ENCODE measurements at regions not wholly inside any gene's neighbourhood (a gene's known extent, or its start where the extent isn't known, plus 50 kb on each side); places are given as distances from the start of the nearest gene placed in this dataset.

DNA sequence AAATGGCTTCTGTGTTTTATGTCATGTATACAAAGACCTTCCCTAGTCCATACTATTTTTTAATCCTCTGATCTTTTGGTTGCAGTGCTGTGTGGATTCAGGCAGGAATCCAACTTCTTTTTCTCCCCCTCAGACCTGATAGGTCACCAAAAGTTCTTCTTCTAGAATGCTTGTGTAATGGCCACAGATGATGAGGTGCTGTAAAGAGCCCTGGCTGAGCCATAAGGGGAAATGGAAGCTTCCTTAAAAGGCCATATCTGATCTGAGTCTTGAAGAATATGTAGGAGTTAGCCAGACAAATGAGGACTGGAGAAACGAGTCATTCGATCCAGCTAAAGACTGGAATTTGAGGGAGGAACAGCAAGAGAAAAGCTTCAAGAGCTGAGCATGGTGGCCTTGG, 353.9 kb downstream of the PCNX1 start:
- no peak overlapping the region for H3K4me3 Mint-ChIP-seq
- no peak overlapping the region for H3K27ac Mint-ChIP-seq
- H3K9me3 Mint-ChIP-seq: peaks cover 7 to 22% (median 17%) of the 10 kb centered on the region in 6 donors
- peaks cover 4 to 10% (median 8%) of the 10 kb centered on the region in 3 donors for H3K36me3 Mint-ChIP-seq
- H3K4me1 Mint-ChIP-seq: no peaks in the 10 kb centered on the region
- DNase-seq: no peak
- H3K27me3 Mint-ChIP-seq (ENCODE audit: low read depth in 3 of 3): peaks cover 0 to 3% (median 2%) of the 10 kb centered on the region in 3 donors

DNA sequence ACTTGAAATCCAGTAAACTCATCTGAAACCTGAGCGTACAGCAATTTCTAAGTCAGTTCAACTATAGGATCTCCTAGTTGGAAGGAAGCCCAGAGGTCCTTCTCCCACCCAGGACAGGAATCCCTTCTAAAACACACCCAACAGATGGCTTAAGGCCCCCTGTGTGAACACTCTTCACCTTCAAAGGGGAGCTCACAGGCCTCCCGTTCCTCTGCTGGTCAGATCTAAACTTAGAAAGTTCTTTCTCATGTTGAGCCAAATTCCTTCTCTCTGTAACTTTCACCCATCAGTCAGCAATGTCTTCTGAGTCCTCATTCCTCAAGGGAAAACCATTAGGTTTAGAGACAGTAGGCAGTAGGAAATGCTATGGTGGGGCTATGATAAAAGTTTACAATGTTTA, 355.2 kb downstream of the PCNX1 start:
- DNase-seq: no peak
- Mint-ChIP-seq H3K36me3 (peaks cover 4 to 10% (median 8%) of the 10 kb centered on the region in 3 donors), H3K4me3 (no peak overlapping the region), H3K4me1 (peaks cover 4 to 7% of the 10 kb centered on the region in 2 donors), H3K27ac (no peak overlapping the region), H3K27me3 (ENCODE audit: low read depth in 3 of 3) (peaks cover 0 to 3% (median 1%) of the 10 kb centered on the region in 3 donors), H3K9me3 (peaks cover 7 to 21% (median 17%) of the 10 kb centered on the region in 6 donors)

DNA sequence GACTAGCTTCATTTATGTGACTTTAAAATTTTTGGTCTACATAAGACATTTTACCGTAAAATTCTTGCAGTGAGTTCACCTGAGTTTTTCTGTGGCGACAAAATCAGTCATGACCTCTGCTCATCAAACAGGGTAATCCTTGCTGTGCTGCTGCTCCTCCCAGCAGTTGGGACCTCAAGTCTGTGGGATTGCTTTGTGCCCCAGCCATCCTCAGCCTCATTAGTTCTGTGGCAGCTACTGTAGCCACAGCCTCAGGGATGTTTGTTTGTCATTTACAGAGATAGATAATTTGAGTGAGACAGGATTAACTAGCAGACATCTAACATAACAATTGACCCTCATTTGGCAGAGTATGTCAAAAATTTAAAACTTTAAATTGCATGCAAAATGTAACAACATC, 357.0 kb downstream of the PCNX1 start:
- Mint-ChIP-seq H3K36me3 (peaks cover 1 to 5% (median 5%) of the 10 kb centered on the region in 3 donors), H3K4me1 (peaks cover 7 to 12% of the 10 kb centered on the region in 2 donors), H3K9me3 (peaks cover under 1 to 10% (median 1%) of the 10 kb centered on the region in 6 donors), H3K4me3 (no peak overlapping the region), H3K27me3 (ENCODE audit: low read depth in 3 of 3) (peaks cover 0 to 1% (median 0%) of the 10 kb centered on the region in 3 donors), H3K27ac (no peak overlapping the region)
- DNase-seq: no peak

DNA sequence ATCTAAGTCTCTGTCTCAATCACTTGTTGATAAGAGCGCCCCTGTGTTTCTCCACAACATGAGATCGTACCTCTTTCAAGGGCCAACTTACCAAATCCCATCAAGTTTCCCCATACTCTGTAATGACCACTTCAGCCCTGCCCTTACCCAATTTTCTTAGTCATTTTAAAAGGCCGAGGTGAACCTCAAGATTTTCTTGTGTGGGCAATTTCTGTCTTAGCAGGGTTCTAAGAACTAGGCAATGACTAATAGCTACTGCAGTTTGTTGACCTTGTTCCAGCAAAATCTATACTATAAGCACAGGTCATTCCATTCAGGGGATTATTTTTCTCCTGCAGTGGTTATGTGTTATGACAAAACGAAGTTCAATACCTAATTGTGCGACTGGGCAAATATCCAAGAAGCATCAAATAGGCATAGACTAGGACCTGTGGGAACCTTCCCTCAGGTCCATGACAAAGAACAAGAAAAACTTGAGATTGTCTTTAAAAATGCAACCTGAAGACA, 359.8 kb downstream of the PCNX1 start:
- Mint-ChIP-seq H3K4me1 (peaks cover 7 to 12% of the 10 kb centered on the region in 2 donors), H3K36me3 (peaks cover 0 to 4% (median 3%) of the 10 kb centered on the region in 3 donors), H3K4me3 (peak overlapping the region in 3 of 5 donors; percentile 58 to 84 (median 83)), H3K27me3 (ENCODE audit: low read depth in 3 of 3) (peaks cover under 1 to 4% (median 3%) of the 10 kb centered on the region in 3 donors), H3K27ac (peak overlapping the region in 1 of 6 donors; percentile 41), H3K9me3 (peaks cover 0 to 7% (median 0%) of the 10 kb centered on the region in 6 donors)
- no peak for DNase-seq

DNA sequence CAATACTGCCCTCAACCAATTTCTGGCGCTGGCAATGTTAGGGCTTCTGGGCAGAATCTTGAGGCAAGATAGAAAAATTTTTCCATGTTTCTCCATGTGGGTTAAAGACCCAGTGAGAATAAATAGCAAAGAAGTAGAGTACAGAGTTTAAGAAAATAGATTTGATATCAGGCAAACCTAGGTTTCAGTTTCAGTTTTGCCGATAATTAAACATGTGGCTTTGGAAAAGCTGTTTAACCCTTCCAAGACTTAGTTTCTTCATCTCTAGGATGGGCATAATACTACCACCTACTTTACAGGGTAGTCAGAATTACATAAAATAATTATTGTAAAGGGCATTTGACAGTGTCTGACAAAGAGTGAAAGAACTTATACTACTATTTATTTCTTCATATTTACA, 360.4 kb downstream of the PCNX1 start:
- H3K4me3 Mint-ChIP-seq: peak overlapping the region; percentile 58 to 84 (median 69)
- peaks cover 0 to 7% (median 0%) of the 10 kb centered on the region in 6 donors for H3K9me3 Mint-ChIP-seq
- H3K27me3 Mint-ChIP-seq (ENCODE audit: low read depth in 3 of 3): peaks cover 2 to 4% (median 3%) of the 10 kb centered on the region in 3 donors
- no peak for DNase-seq
- peaks cover 0 to 4% (median 3%) of the 10 kb centered on the region in 3 donors for H3K36me3 Mint-ChIP-seq
- peak overlapping the region in 3 of 6 donors; percentile 41 to 69 (median 69) for H3K27ac Mint-ChIP-seq
- peaks cover 7 to 12% of the 10 kb centered on the region in 2 donors for H3K4me1 Mint-ChIP-seq

DNA sequence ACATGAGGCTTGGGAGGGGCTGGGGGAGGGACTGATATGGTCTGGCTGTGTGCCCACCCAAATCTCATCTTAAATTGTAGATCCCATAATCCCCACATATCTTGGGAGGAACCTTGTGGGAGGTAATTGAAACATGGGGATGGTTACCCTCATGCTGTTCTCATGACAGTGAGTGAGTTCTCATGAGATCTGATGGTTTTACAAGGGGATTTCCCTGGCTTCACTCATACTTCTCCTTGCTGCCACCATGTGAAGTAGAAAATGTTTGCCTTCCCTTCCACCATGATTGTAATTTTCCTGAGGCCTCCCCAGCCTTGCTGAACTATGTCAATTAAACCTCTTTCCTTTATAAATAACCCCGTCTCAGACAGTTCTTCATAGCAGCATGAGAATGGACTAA, 362.9 kb downstream of the PCNX1 start:
- Mint-ChIP-seq H3K27me3 (ENCODE audit: low read depth in 3 of 3) (peaks cover 4 to 7% (median 5%) of the 10 kb centered on the region in 3 donors), H3K4me1 (peaks cover 7 to 12% of the 10 kb centered on the region in 2 donors), H3K4me3 (no peak overlapping the region), H3K36me3 (peaks cover 0 to 3% (median under 1%) of the 10 kb centered on the region in 3 donors), H3K9me3 (peaks cover 0 to 5% (median 0%) of the 10 kb centered on the region in 6 donors), H3K27ac (no peak overlapping the region)
- DNase-seq: no peak

DNA sequence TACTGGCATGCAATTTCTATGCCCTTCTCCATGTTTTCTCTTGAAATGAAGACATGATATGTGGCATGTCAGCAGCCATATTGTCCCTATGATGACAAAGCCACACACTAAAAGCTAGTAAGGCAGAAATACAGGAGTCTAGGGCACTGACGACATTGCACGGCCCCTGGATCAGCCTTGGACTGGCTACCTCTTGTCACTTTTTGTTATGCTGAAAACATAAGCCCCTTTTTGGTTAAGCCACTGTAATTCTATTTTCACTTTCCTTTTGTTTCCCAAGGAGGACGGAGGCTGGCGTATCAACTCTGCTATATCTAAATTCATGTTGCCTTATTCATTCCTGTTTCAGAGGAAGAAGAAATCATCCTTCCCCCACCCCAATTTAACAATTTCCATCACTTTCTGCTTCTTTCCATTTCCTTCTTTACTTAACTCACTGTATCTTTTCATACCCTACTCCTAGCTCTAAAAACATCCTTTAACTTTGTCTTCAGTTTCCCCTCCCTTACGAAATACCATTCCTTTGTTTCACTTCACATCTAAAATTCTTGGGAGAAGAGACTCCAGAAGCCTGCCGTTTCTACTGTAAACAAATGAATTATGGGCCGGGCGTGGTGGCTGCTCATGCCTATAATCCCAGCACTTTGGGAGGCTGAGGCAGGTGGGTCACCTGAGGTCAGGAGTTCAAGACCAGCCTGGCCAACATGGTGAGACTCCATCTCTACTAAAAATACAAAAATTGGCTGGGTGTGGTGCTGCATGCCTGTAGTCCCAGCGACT, 364.1 kb downstream of the PCNX1 start:
- DNase-seq: no peak
- Mint-ChIP-seq H3K9me3 (peaks cover 0 to 2% (median 0%) of the 10 kb centered on the region in 6 donors), H3K27ac (no peak overlapping the region), H3K4me3 (peak overlapping the region in 1 of 5 donors; percentile 18), H3K36me3 (peaks cover 0 to 3% (median 0%) of the 10 kb centered on the region in 3 donors), H3K27me3 (ENCODE audit: low read depth in 3 of 3) (peaks cover 4 to 7% (median 5%) of the 10 kb centered on the region in 3 donors), H3K4me1 (peaks cover 7 to 12% of the 10 kb centered on the region in 2 donors)

DNA sequence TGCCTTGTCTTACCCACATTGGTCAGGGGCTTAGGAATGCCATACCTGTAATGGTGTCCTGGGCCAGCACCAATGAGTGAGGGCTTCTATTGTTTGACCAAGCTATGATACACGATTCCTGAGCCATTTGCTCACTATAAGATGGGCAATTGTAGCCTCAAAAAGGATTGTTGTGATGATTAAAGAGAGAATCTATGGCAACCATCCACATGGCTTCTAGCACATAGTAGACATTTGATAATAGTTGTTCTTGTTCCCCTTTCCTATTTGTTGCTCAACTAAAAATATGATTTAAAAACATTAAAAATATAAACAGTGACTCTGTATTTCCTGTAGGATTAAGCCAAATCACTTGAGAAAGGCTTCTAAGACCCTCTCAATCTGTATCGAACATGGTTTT, 366.1 kb downstream of the PCNX1 start:
- no peak overlapping the region for H3K4me3 Mint-ChIP-seq
- DNase-seq: no peak
- H3K27ac Mint-ChIP-seq: no peak overlapping the region
- H3K4me1 Mint-ChIP-seq: no peaks in the 10 kb centered on the region
- H3K9me3 Mint-ChIP-seq: peaks cover 0 to 2% (median 0%) of the 10 kb centered on the region in 6 donors
- peaks cover 0 to 3% (median 0%) of the 10 kb centered on the region in 3 donors for H3K36me3 Mint-ChIP-seq
- H3K27me3 Mint-ChIP-seq (ENCODE audit: low read depth in 3 of 3): peaks cover 4 to 7% (median 5%) of the 10 kb centered on the region in 3 donors

DNA sequence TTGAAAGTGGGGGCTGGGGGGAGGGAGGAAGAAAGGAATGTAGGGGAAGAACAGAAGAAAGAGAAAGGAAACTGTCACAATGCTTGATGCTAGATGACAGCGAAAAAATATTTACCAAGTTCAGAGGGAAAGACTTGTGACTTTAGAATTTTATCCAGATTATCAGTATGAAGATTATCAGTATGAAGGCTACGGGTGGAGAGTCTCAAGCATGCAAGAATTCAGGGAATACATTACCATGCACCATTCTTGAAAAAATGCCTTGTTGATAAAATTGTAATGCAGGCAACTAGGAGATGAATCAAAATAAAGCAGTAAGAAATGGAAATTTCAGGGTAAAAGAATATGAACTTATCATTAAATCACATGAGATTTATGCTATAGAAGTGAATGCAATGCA, 376.8 kb downstream of the PCNX1 start:
- Mint-ChIP-seq H3K4me1 (no peaks in the 10 kb centered on the region), H3K36me3 (no peaks in the 10 kb centered on the region), H3K4me3 (no peak overlapping the region), H3K27me3 (ENCODE audit: low read depth in 3 of 3) (peaks cover 1 to 8% (median 2%) of the 10 kb centered on the region in 3 donors), H3K27ac (no peak overlapping the region), H3K9me3 (no peaks in the 10 kb centered on the region)
- DNase-seq: no peak

DNA sequence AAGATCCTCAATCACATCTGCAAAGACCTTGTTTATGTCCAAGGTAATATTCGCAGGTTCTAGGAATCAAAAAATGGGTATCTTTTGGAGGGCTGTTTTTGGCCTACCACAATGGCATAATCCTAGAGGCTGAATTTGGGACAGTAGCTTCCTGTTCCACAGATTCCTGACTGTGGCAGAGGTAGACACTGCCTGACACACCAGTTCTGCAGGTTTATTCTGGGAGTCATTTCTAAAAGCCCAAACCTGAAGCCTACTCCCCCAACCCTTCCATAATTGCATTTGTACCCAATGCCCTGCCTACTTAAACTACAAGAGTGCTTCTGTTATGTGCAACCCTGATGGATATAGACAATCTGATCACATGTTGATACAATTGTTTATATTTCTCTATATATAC, 378.9 kb downstream of the PCNX1 start:
- H3K27ac Mint-ChIP-seq: no peak overlapping the region
- no peak for DNase-seq
- H3K4me3 Mint-ChIP-seq: no peak overlapping the region
- H3K4me1 Mint-ChIP-seq: no peaks in the 10 kb centered on the region
- no peaks in the 10 kb centered on the region for H3K9me3 Mint-ChIP-seq
- peaks cover 1 to 8% (median 4%) of the 10 kb centered on the region in 3 donors for H3K27me3 Mint-ChIP-seq (ENCODE audit: low read depth in 3 of 3)
- no peaks in the 10 kb centered on the region for H3K36me3 Mint-ChIP-seq

DNA sequence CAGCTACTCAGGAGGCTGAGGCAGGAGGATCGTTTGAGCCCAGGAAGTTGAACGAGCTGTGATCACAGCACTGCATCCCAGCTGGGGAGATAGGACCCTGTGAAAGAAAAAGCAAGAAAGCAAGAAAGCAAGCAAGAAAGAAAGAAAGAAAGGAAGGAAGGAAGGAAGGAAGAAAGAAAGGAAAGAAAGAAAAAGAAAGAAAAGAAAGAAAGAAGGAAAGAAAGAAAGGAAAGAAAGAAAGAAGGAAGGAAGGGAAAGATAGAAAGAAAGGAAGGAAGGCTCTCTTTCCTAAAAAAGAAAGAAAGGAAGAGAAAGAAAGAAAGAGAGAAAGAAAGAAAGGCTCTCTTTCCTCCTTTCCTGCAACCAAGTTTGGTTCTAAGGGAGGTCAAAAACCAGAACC, 380.3 kb downstream of the PCNX1 start:
- H3K4me1 Mint-ChIP-seq: no peaks in the 10 kb centered on the region
- no peak for DNase-seq
- no peaks in the 10 kb centered on the region for H3K9me3 Mint-ChIP-seq
- H3K36me3 Mint-ChIP-seq: no peaks in the 10 kb centered on the region
- peaks cover 1 to 8% (median 4%) of the 10 kb centered on the region in 3 donors for H3K27me3 Mint-ChIP-seq (ENCODE audit: low read depth in 3 of 3)
- H3K4me3 Mint-ChIP-seq: no peak overlapping the region
- no peak overlapping the region for H3K27ac Mint-ChIP-seq

DNA sequence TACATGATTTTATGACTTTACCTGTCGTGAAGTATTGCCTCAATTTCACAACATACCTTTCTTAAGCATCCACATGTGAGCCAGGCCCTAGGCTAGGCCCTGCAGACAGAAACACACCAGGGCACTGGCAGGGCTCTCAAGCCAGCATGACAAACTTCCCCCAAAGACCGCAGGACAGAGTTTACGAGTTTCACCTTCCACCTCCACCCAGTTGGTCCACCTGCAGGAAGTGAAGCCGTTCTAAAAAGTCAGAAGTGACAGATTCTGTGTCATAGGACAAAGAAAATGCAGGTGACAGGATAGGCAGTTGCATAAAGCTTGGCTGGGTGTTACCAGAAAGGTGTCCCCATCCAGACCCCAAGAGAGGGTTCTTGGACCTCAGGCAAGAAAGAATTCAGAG, 382.3 kb downstream of the PCNX1 start:
- H3K4me1 Mint-ChIP-seq: no peaks in the 10 kb centered on the region

DNA sequence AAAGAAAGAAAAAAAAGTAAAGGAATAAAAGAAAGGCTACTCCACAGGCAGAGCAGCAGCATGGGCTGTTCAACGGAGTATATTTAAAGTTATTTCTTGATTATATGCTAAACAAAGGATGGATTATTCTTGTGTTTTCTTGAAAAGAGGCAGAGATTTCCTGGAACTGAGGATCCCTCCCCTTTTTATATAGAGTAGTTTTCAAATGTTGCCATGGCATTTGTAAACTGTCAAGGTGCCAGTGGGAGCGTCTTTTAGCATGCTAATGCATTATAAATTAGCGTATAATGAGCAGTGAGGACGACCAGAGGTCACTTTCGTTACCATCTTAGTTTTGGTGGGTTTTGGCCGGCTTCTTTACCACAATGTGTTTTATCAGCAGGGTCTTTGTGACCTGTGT, 383.0 kb downstream of the PCNX1 start:
- Mint-ChIP-seq H3K4me3 (no peak overlapping the region), H3K27ac (no peak overlapping the region), H3K9me3 (no peaks in the 10 kb centered on the region), H3K36me3 (no peaks in the 10 kb centered on the region), H3K4me1 (no peaks in the 10 kb centered on the region), H3K27me3 (ENCODE audit: low read depth in 3 of 3) (peaks cover 1 to 5% (median 2%) of the 10 kb centered on the region in 3 donors)
- no peak for DNase-seq

More for the DNA sequence above, 382.3 kb downstream of the PCNX1 start:
- Mint-ChIP-seq H3K27ac (peak overlapping the region in 1 of 6 donors; percentile 73), H3K36me3 (no peaks in the 10 kb centered on the region), H3K9me3 (no peaks in the 10 kb centered on the region), H3K27me3 (ENCODE audit: low read depth in 3 of 3) (peaks cover 1 to 5% (median 2%) of the 10 kb centered on the region in 3 donors), H3K4me3 (peak overlapping the region in 1 of 5 donors; percentile 58)
- DNase-seq: peak; percentile 7 to 22 (median 10)

DNA sequence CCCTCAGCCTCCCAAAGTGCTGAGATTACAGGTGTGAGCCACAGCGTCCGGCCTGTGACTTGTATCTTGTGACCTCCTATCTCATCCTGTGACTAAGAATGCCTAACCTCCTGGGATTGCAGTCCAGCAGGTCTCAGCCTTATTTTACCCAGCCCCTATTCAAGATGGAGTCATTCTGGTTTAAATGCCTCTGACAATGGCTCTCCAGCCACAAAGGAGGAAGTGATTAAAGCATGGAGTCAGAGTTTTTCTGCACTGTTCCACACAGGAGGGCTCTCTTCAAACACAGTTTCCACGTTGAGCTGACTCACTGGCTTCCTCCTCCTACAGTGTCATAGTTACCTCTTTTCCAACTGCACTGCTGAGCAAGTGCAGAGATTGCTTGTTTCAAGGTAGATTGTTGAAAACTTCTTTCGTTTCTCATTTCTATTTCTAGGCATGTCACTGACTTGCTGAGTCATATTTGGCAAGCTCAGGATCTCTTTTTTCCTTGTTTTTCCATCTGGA, 383.8 kb downstream of the PCNX1 start:
- Mint-ChIP-seq H3K4me3 (no peak overlapping the region), H3K36me3 (no peaks in the 10 kb centered on the region), H3K9me3 (no peaks in the 10 kb centered on the region), H3K27me3 (ENCODE audit: low read depth in 3 of 3) (peaks cover 1 to 5% (median 2%) of the 10 kb centered on the region in 3 donors), H3K27ac (no peak overlapping the region), H3K4me1 (no peaks in the 10 kb centered on the region)
- DNase-seq: no peak
